ENCODE measurements at regions not wholly inside any gene's neighbourhood (a gene's known extent, or its start where the extent isn't known, plus 50 kb on each side); places are given as distances from the start of the nearest gene placed in this dataset.

GRCh38 chr1:88063605-88064004, 620.5 kb upstream of the PKN2 start:
- DNase-seq (ENCODE audit: low read depth), result no peak

GRCh38 chr1:88068407-88068960, 615.6 kb upstream of the PKN2 start:
- DNase-seq (ENCODE audit: low read depth), result no peak

- DNase-seq (ENCODE audit: low read depth), result no peak
These were observed 613.1 kb upstream of the PKN2 start for GRCh38 chr1:88070956-88071355.

DNA sequence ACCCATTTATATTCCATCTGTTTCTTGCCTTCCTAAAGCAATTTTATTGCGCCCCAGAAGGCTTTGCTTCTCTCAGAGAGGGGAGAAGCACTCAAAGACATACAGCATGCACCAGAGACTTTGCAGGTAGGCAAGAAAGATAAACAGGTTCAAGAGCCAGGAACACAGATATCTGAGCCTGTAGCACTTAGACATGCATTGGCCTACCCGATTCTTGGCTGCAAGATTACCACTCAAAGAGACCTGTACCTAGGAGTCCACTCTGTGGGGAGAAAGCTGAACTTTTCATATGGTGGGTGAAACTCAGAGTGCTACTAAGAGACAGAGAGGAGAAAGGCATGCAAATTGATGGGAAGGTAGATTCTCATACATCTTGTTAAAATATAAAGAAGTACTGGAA, 609.4 kb upstream of the PKN2 start:
- DNase-seq (ENCODE audit: low read depth), result no peak

DNA sequence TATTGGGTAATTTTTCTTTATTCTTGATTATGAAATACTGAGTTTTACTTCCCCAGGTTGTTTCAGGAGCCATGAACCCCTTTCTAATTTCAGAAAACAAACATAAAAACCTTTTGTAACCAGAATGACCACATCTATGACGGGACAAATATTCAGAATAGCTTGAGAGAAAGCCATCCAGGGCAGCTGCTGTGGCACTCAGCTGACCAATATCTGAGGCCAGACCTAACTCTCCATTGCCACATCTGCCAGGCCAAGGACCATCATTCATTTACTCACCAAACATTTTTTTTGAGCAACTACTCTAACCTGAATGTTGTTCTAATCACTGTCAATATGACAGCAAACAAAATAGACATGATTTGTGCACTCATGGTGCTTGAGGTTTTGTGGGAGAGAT, 608.3 kb upstream of the PKN2 start:
- DNase-seq (ENCODE audit: low read depth), result no peak

GRCh38 chr1:88079036-88079435, 605.0 kb upstream of the PKN2 start:
- DNase-seq (ENCODE audit: low read depth), result no peak

- no peak for DNase-seq (ENCODE audit: low read depth)
These were observed 603.2 kb upstream of the PKN2 start for GRCh38 chr1:88080875-88081274.

GRCh38 chr1:88088481-88088880, 595.6 kb upstream of the PKN2 start:
- DNase-seq (ENCODE audit: low read depth), result no peak

GRCh38 chr1:88089961-88090360, 594.1 kb upstream of the PKN2 start:
- DNase-seq (ENCODE audit: low read depth), result no peak

GRCh38 chr1:88098881-88099280, 585.2 kb upstream of the PKN2 start:
- no peak for DNase-seq (ENCODE audit: low read depth)

DNA sequence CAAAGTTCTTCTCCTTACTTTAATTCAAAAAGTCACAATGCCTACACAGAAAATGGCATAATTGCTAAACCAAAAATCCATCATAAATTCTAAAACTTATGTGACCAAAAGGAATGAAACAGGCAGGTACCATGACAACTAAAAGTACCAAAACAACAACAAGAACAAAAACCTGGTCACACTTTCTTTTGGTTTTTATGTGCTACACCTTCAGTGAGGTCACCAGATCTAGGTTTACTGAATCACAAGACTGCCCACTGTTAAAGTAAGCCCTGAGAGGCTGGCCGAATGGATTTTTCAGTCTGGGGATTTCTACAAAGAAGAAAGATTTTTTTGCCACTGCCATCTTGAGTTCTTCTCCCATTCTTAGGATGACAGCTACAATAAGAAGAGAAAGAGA, 583.0 kb upstream of the PKN2 start:
- no peak for DNase-seq (ENCODE audit: low read depth)

GRCh38 chr1:88104236-88104635, 579.8 kb upstream of the PKN2 start:
- no peak for DNase-seq (ENCODE audit: low read depth)

DNA sequence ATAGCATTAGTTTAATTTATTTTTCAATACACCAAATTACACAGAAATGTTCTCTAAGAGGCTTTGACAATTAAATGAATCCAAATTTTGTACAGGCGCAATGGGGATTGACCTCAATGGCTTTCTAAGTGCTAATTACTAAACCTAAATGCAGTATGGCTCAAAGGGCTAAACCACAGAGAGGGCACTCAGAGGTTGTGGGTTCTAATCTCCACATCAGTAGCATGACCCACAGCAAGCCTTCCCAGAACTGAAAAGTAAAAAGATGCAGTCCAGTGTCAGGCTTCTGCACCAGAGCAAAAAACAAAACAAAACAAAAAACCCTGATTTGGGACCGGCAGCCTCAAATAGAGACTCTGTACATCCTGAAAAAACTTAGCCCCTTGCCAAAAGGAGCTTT, 579.2 kb upstream of the PKN2 start:
- no peak for DNase-seq (ENCODE audit: low read depth)

DNA sequence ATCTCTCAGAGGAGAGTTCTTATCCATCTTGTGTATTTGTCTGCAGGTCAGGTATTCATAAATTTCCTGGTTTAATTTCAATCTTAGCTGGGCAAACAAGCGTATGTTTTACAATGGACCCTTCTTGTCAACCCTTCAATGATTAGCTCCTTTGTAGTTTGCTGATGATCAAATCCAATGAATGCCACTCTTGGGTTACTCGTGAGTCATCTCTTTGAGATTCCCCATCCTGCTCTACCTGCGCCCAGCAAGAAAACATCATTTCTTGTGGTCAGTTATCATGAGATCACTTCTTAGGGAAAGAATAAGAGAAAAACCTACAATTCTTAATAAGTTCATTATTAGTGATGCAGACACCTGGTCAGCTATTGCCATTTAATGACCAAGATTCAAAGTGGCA, 572.3 kb upstream of the PKN2 start:
- DNase-seq (ENCODE audit: low read depth), result no peak

GRCh38 chr1:88117597-88117996, 566.5 kb upstream of the PKN2 start:
- no peak for DNase-seq (ENCODE audit: low read depth)

GRCh38 chr1:88118176-88118845, 565.8 kb upstream of the PKN2 start:
- DNase-seq (ENCODE audit: low read depth), result no peak

- no peak for DNase-seq (ENCODE audit: low read depth)
These were observed 559.5 kb upstream of the PKN2 start for GRCh38 chr1:88124614-88125013.

DNA sequence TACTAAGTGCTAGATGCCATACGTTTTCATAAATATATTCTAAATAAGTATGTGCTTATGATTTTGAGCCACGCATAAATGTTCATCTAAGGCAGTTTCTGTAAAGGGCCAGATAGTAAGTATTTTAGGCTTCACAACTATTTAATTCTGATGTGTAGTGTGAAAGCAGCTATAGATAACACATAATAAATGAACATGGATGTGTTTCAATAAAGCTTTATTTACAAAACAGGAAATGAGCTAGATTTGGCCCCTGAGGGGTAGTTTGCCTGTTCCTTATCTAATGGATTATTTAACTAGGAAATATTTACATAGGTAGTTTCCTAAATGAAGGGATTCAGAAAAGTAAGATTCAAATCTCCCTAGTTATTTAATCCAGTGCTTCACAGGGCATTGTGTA, 557.6 kb upstream of the PKN2 start:
- no peak for DNase-seq (ENCODE audit: low read depth)

DNA sequence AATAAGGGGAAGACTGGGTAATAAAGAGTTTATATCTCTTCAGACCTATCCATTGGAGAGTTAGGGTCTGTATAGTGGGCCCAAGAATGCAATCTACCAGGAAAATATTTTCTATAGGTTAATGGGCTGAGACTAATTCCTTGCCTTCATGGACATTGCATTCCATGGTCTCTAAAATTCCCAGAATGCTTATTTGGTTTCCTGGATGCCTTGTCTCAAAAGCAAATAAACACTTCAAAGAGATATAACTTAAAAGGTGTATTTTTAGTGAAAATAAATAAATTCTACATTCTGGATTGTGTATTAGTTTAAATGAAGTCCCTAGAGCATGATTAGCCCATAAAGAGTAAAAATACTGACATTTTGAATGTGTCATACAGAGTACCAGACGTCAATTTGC, 550.1 kb upstream of the PKN2 start:
- DNase-seq (ENCODE audit: low read depth), result no peak

GRCh38 chr1:88134983-88135921, 548.8 kb upstream of the PKN2 start:
- no peak for DNase-seq (ENCODE audit: low read depth)

GRCh38 chr1:88139633-88140032, 544.4 kb upstream of the PKN2 start:
- no peak for DNase-seq (ENCODE audit: low read depth)

- DNase-seq (ENCODE audit: low read depth), result no peak
These were observed 543.7 kb upstream of the PKN2 start for GRCh38 chr1:88140325-88140724.

DNA sequence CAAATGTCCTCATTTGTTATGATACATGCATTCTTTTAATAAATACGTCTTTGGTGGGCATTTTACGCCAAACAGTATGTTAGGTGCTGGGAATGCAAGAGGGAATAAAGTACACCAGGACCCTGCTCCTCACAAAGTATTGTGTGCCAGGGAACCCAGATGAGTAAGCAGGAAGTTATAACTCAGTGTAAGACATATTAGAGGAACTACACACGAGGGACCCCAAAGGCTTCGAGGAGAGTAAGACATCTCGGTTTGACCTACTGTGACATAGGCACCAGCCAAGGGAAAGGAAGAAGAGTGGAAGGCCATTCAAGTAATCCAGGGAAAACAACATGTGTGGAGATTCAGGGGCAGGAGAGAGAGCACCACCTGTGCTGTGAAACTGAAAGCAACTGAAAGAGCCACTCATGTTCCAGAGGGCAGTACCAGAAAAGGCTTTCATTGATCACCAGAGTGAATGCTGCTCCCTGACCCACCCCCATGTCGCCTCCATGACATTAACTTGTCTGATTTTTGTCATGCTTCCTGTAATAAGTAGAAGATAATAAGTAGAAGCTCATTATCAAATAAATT, 542.5 kb upstream of the PKN2 start:
- no peak for DNase-seq (ENCODE audit: low read depth)

Data from activated T-cell treated with anti-CD3 and anti-CD28 coated beads for 24 hours (primary cell).